ENCODE measurements at regions not wholly inside any gene's neighbourhood (a gene's known extent, or its start where the extent isn't known, plus 50 kb on each side); places are given as distances from the start of the nearest gene placed in this dataset.

DNA sequence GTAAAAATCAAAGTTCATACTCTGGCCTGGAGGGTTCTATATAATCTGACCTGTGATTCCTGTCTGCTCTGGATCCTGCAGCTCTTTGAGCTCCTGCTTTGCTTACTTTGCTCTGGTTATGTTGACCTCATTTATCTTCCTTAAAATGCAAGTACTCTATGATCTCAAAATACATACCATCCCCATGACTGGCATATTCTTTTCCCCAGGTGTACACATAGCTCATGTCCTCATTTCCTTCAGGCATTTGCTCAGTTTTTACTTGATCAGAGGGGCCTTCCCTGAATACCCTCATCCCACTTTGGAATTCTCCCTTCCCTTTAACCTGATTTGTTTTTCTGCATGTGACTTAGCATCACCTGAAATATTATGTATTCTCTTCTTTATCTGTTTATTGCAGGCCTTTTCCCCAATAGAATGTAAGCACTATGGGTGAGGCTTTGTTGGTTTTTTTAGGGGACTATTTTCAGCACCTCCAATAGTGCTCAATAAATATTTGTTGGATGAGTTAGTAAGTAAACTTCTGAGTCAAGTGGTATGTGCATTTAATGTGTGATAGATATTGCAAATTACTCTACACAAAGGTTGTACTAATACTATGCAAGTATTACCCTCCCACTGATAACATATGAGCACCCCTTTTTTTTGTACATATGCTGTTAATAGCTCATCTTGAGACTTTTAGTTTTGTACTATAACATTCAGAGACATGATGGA, 211.5 kb downstream of the NMUR2 start:
- DNase-seq (ENCODE audit: low read depth, low spot score) (no peak), FAIRE-seq (no peak), ATAC-seq (no peak)
- RAD21 ChIA-PET (ENCODE audit: unreplicated experiment): no interaction called here
- Histone ChIP-seq H3K36me3 (ENCODE audit: control insufficient read depth in 2 of 2, insufficient read depth in 2 of 2, low read length in 1 of 2) (no peaks in the 10 kb centered on the region), H3K27ac (ENCODE audit: control insufficient read depth, insufficient read depth) (no peak overlapping the region), H3K4me1 (ENCODE audit: control insufficient read depth, insufficient read depth, low read length) (no peaks in the 10 kb centered on the region), H2AFZ (ENCODE audit: control insufficient read depth, low read depth, low read length) (no peak overlapping the region), H3K9me3 (replicated peaks; ENCODE audit: control insufficient read depth, insufficient read depth, low read length) (no peaks in the 10 kb centered on the region), H3K9ac (ENCODE audit: control insufficient read depth, insufficient read depth, low read length) (no peak overlapping the region), H3K79me2 (ENCODE audit: control insufficient read depth, insufficient read depth, low read length) (no peaks in the 10 kb centered on the region), H3K4me3 (no peak overlapping the region), H3K27me3 (replicated peaks in 1 of 2; ENCODE audit: control insufficient read depth in 2 of 2, insufficient read depth in 2 of 2, low read length in 1 of 2) (no peaks in the 10 kb centered on the region), H3K4me2 (ENCODE audit: control insufficient read depth, insufficient read depth) (no peak overlapping the region), H4K20me1 (ENCODE audit: control insufficient read depth, insufficient read depth) (no peaks in the 10 kb centered on the region)
- BruUV-seq (replicated peaks): no TSS peak
- intact Hi-C loops (cut with micrococcal nuclease; ENCODE audit: unreplicated experiment): no loop called here
- in situ Hi-C loops (cut with MboI): no loop called here
- CTCF ChIA-PET: interaction anchor here (1.3 kb wide), 1 partner anchor 55 kb away, joined by 3 read pairs; no protein-coding TSS in a partner anchor
- SMC1A ChIA-PET (ENCODE audit: uncharacterized antibody, unreplicated experiment): interaction anchor here (0.6 kb wide), 1 partner anchor 289 kb away, joined by 3 read pairs; no protein-coding TSS in a partner anchor
- POLR2A ChIA-PET: no interaction called here
- no peak for TF ChIP-seq RELA (IDR thresholded peaks at IDR 0.05; ENCODE audit: borderline replicate concordance, partially characterized antibody)
- no peak for TF ChIP-seq CBX3 (IDR thresholded peaks at IDR 0.05; ENCODE audit: borderline replicate concordance, low read depth)
- TF ChIP-seq TCF7 (IDR thresholded peaks at IDR 0.05; ENCODE audit: borderline replicate concordance): no peak
- no peak for TF ChIP-seq PRDM15 (CRISPR knock-in tag; IDR thresholded peaks at IDR 0.05)
- TF ChIP-seq ASH2L (IDR thresholded peaks at IDR 0.05; ENCODE audit: borderline replicate concordance, low read depth): no peak
- no peak for TF ChIP-seq RCOR1 (conservative IDR thresholded peaks at IDR 0.05; ENCODE audit: low read depth, low read length)
- no peak for TF ChIP-seq MTA3 (IDR thresholded peaks at IDR 0.05; ENCODE audit: borderline replicate concordance, low read length)
- no peak for TF ChIP-seq ZBTB11 (CRISPR knock-in tag; IDR thresholded peaks at IDR 0.05)
- no peak for TF ChIP-seq PAX8 (IDR thresholded peaks at IDR 0.05)
- TF ChIP-seq, protein P1, sequence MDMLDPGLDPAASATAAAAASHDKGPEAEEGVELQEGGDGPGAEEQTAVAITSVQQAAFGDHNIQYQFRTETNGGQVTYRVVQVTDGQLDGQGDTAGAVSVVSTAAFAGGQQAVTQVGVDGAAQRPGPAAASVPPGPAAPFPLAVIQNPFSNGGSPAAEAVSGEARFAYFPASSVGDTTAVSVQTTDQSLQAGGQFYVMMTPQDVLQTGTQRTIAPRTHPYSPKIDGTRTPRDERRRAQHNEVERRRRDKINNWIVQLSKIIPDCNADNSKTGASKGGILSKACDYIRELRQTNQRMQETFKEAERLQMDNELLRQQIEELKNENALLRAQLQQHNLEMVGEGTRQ (IDR thresholded peaks at IDR 0.05; ENCODE audit: borderline replicate concordance, low read depth, low read length): no peak
- TF ChIP-seq BMI1 (IDR thresholded peaks at IDR 0.05; ENCODE audit: borderline replicate concordance): no peak
- TF ChIP-seq ZNF384 (IDR thresholded peaks at IDR 0.05; ENCODE audit: borderline replicate concordance, low read depth, low read length): no peak
- TF ChIP-seq, protein P2, sequence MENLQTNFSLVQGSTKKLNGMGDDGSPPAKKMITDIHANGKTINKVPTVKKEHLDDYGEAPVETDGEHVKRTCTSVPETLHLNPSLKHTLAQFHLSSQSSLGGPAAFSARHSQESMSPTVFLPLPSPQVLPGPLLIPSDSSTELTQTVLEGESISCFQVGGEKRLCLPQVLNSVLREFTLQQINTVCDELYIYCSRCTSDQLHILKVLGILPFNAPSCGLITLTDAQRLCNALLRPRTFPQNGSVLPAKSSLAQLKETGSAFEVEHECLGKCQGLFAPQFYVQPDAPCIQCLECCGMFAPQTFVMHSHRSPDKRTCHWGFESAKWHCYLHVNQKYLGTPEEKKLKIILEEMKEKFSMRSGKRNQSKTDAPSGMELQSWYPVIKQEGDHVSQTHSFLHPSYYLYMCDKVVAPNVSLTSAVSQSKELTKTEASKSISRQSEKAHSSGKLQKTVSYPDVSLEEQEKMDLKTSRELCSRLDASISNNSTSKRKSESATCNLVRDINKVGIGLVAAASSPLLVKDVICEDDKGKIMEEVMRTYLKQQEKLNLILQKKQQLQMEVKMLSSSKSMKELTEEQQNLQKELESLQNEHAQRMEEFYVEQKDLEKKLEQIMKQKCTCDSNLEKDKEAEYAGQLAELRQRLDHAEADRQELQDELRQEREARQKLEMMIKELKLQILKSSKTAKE (IDR thresholded peaks at IDR 0.05; ENCODE audit: low read depth, poor library complexity, severe bottlenecking): no peak
- TF ChIP-seq GATAD2B (conservative IDR thresholded peaks at IDR 0.05; ENCODE audit: low read depth): no peak
